H9 (cell line): ENCODE measurements at regions not wholly inside any gene's neighbourhood (a gene's known extent, or its start where the extent isn't known, plus 50 kb on each side); places are given as distances from the start of the nearest gene placed in this dataset.
A peak's percentile ranks its signal among the peaks of the same experiment; 100 is the strongest.

Experiments
- DNase-seq: peaks from one replicate; pipeline ENCODE4 v3.0.0-alpha.2; 2017
- H2AFZ ChIP-seq: one replicate; pipeline ENCODE4 v1.6.1; 2013; ENCODE audit warnings: mild to moderate bottlenecking, low read length, control low read depth, moderate library complexity
- H2AK5ac ChIP-seq: 2 replicates; pipeline ENCODE4 v1.6.1; 2013; ENCODE audit warnings: low read length, control low read depth, mixed read lengths; ENCODE audit not compliant: insufficient read length
- H2BK120ac ChIP-seq: one replicate; pipeline ENCODE4 v1.6.1; 2013; ENCODE audit warnings: low read depth, mild to moderate bottlenecking, low read length, control low read depth, inconsistent platforms; ENCODE audit not compliant: poor library complexity, severe bottlenecking
- H2BK12ac ChIP-seq: 2 replicates; pipeline ENCODE4 v1.6.1; 2013; ENCODE audit warnings: low read length, control low read depth, mixed read lengths, low read depth; ENCODE audit not compliant: insufficient read length
- H2BK15ac ChIP-seq: 2 replicates; pipeline ENCODE4 v1.6.1; 2013; ENCODE audit warnings: low read depth, low read length, control low read depth
- H2BK20ac ChIP-seq: one replicate; pipeline ENCODE4 v1.6.1; 2013; ENCODE audit warnings: low read depth, mild to moderate bottlenecking, low read length, control low read depth, inconsistent platforms; ENCODE audit not compliant: poor library complexity, severe bottlenecking
- H2BK5ac ChIP-seq: 2 replicates; pipeline ENCODE4 v1.6.1; 2013; ENCODE audit warnings: low read length, control low read depth, mixed read lengths; ENCODE audit not compliant: insufficient read length
- H3K14ac ChIP-seq: 2 replicates; pipeline ENCODE4 v1.6.1; 2013; ENCODE audit warnings: low read length, control low read depth; ENCODE audit not compliant: insufficient read depth
- H3K18ac ChIP-seq: 2 replicates; pipeline ENCODE4 v1.6.1; 2013; ENCODE audit warnings: low read depth, mild to moderate bottlenecking, mixed read lengths, low read length, control low read depth; ENCODE audit not compliant: insufficient read length
- H3K23ac ChIP-seq: 2 replicates; pipeline ENCODE4 v1.6.1; 2013; ENCODE audit warnings: low read length, control low read depth, mixed read lengths, low read depth; ENCODE audit not compliant: insufficient read length
- H3K23me2 ChIP-seq: 2 replicates; pipeline ENCODE4 v1.6.1; 2013; ENCODE audit warnings: low read depth, mild to moderate bottlenecking, mixed read lengths, low read length, control low read depth; ENCODE audit not compliant: insufficient read length, poor library complexity, severe bottlenecking
- H3K27ac ChIP-seq: 2 replicates; pipeline ENCODE4 v1.5.1; 2013; ENCODE audit warnings: low read length, control low read depth, mixed read lengths, low read depth; ENCODE audit not compliant: insufficient read length
- H3K27me3 ChIP-seq: 2 replicates; pipeline ENCODE4 v1.6.1; 2013; ENCODE audit warnings: low read length, control low read depth, inconsistent platforms; ENCODE audit not compliant: insufficient read depth
- H3K4ac ChIP-seq: 2 replicates; pipeline ENCODE4 v1.6.1; 2013; ENCODE audit warnings: low read depth, mild to moderate bottlenecking, control low read depth, inconsistent platforms, low read length, moderate library complexity
- H3K4me1 ChIP-seq: 2 replicates; pipeline ENCODE4 v1.6.1; 2013; ENCODE audit warnings: low read length, control low read depth, inconsistent platforms; ENCODE audit not compliant: insufficient read depth
- H3K4me2 ChIP-seq: 2 replicates; pipeline ENCODE4 v1.6.1; 2013; ENCODE audit warnings: low read length, control low read depth, mixed read lengths; ENCODE audit not compliant: insufficient read length, insufficient read depth
- H3K56ac ChIP-seq: 2 replicates; pipeline ENCODE4 v1.6.1; 2013; ENCODE audit warnings: low read depth, mild to moderate bottlenecking, mixed read lengths, low read length, control low read depth; ENCODE audit not compliant: insufficient read length
- H3K79me1 ChIP-seq: 2 replicates; pipeline ENCODE4 v1.6.1; 2013; ENCODE audit warnings: low read depth, mild to moderate bottlenecking, moderate library complexity, low read length, control low read depth, inconsistent platforms; ENCODE audit not compliant: insufficient read depth, poor library complexity, severe bottlenecking
- H3K79me2 ChIP-seq: 2 replicates; pipeline ENCODE4 v1.6.1; 2013; ENCODE audit warnings: low read length, control low read depth, inconsistent platforms; ENCODE audit not compliant: insufficient read depth
- H3K9ac ChIP-seq: 2 replicates; pipeline ENCODE4 v1.6.1; 2013; ENCODE audit warnings: low read length, control low read depth, mixed read lengths; ENCODE audit not compliant: insufficient read length; ENCODE audit errors: extremely low read depth
- H3K9me3 ChIP-seq: one replicate; pipeline ENCODE4 v1.6.1; 2013; ENCODE audit warnings: low read depth, low read length, inconsistent platforms; ENCODE audit not compliant: control insufficient read depth
- H3T11ph ChIP-seq: one replicate; pipeline ENCODE4 v1.6.1; 2013; ENCODE audit warnings: mild to moderate bottlenecking, low read length, control low read depth, inconsistent platforms
- H4K20me1 ChIP-seq: one replicate; pipeline ENCODE4 v1.6.1; 2013; ENCODE audit not compliant: control insufficient read depth, insufficient read length, insufficient read depth
- H4K5ac ChIP-seq: 2 replicates; pipeline ENCODE4 v1.6.1; 2013; ENCODE audit warnings: low read depth, mild to moderate bottlenecking, mixed read lengths, low read length, control low read depth; ENCODE audit not compliant: insufficient read length
- H4K8ac ChIP-seq: replicated peaks from 2 replicates; pipeline ENCODE4 v1.6.1; 2013; ENCODE audit warnings: low read length, control low read depth, mixed read lengths, low read depth; ENCODE audit not compliant: insufficient read length
- H4K91ac ChIP-seq: 2 replicates; pipeline ENCODE4 v1.6.1; 2013; ENCODE audit warnings: low read depth, mild to moderate bottlenecking, moderate library complexity, mixed read lengths, low read length, control low read depth; ENCODE audit not compliant: insufficient read length
- H3K27ac Mint-ChIP-seq, 3 experiments: 2 replicates in 2 of 3; 3 replicates in 1 of 3; pipeline ENCODE4 v1.8.0; 2020 to 2021; ENCODE audit warnings: mixed read lengths in 3 of 3, mild to moderate bottlenecking in 1 of 3, moderate library complexity in 1 of 3
- H3K27me3 Mint-ChIP-seq: 2 replicates; pipeline ENCODE4 v1.8.0; 2021; ENCODE audit warnings: low read depth, mild to moderate bottlenecking, moderate library complexity, mixed read lengths
- H3K36me3 Mint-ChIP-seq, 3 experiments: 2 replicates in 2 of 3; 3 replicates in 1 of 3; pipeline ENCODE4 v1.8.0; 2020 to 2021; ENCODE audit warnings: low read depth in 3 of 3, mixed read lengths in 3 of 3; ENCODE audit not compliant: insufficient read depth in 1 of 3
- H3K4me1 Mint-ChIP-seq, 2 experiments: 2 replicates each; pipeline ENCODE4 v1.8.0; 2020; ENCODE audit warnings: mixed read lengths in 2 of 2
- H3K4me3 Mint-ChIP-seq, 2 experiments: 2 replicates in 1 of 2; 3 replicates in 1 of 2; pipeline ENCODE4 v1.8.0; 2020 to 2021; ENCODE audit warnings: mild to moderate bottlenecking in 2 of 2, mixed read lengths in 2 of 2, moderate library complexity in 1 of 2
- H3K9me3 Mint-ChIP-seq, 2 experiments: 2 replicates in 1 of 2; 3 replicates in 1 of 2; pipeline ENCODE4 v1.8.0; 2020; ENCODE audit warnings: mild to moderate bottlenecking in 2 of 2, mixed read lengths in 2 of 2, moderate library complexity in 1 of 2
- WGBS: extraction: QIAGEN DNeasy Blood & Tissue Kit; methylation state at CpG from one replicate; pipeline ENCODE4 v1.1.7; 2013; ENCODE audit warnings: missing lambda C conversion rate, low lambda C conversion rate, mixed read lengths; ENCODE audit not compliant: insufficient read length; ENCODE audit errors: extremely low coverage; 5-methylcytosine and 5-hydroxymethylcytosine counted together
- TF ChIP-seq, protein P1 (sequence below): fragments of 200-600 bp; sonication (generic); conservative IDR thresholded peaks from 3 replicates; pipeline ENCODE4 v1.8.0; 2021; ENCODE audit warnings: antibody characterized with exemption, mild to moderate bottlenecking

DNA sequence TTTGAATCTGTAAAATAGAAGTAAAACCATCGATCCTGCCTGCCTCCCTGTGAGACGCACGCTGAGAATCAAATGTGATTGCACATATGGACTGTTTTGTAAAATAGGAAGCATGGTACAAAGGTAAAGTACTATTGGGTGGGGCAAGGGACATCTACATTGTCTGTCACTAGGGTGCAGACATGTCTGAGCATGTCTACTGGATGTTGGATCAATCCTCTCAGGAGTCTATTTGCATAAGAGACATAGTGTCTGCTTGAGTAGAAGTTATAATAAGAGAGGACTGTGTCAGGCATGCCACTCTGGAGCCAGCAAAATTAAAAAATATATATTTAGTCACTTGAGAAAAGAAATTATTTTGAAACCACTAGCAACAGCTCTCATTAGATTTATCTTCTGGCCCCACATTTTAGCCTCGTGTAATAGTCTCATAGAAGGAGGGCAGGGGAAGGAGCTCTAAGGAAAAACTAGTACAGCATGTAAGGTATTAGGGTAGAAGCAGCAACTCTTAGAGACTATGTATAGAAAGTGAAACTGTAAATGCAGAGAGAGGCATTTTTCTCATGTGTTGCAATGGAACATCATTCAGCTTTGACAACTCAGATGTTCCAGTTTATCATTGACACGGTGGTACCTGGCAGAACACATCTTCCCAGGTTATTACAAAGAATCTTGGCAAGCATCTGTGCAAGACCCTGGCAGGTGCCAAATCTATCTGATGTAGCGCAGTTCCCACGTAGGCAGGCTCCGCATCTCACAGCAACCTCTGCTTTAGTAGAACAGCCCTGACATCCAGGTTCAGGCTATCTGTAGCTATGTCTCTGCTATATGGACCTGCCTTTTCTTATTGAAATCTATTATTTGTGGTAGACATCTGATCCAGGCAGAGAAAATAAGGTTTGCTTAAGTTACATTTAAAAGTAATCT is 85.2 kb upstream of the CHL1 start:
- H3K4me3 Mint-ChIP-seq, result no peak overlapping the region
- no peak overlapping the region for H2AK5ac ChIP-seq
- no peaks in the 10 kb centered on the region for H4K20me1 ChIP-seq
- H3T11ph ChIP-seq, result no peak overlapping the region
- no peaks in the 10 kb centered on the region for H3K23me2 ChIP-seq
- no peak overlapping the region for H4K91ac ChIP-seq
- no peak overlapping the region for H2BK120ac ChIP-seq
- no peak overlapping the region for H2AFZ ChIP-seq
- H3K4me1 Mint-ChIP-seq, result peaks cover 14 to 22% of the 10 kb centered on the region in 2 experiments
- H3K4ac ChIP-seq, result no peak overlapping the region; the same call in 1 of the 2 replicates
- no CpG with 5 or more reads among the region's 8 CpGs for WGBS
- peak overlapping the region in 1 of 3 experiments; percentile 85; a peak in 2 of 7 replicates for H3K27ac Mint-ChIP-seq
- 0 out of 2 replicates have a peak overlapping the region, but pooled peaks have one; percentile 35 for H3K14ac ChIP-seq
- no peak overlapping the region for H4K8ac ChIP-seq
- H3K27me3 ChIP-seq, result no peaks in the 10 kb centered on the region
- no peaks in the 10 kb centered on the region for H3K79me1 ChIP-seq
- H4K5ac ChIP-seq, result no peak overlapping the region
- no peaks in the 10 kb centered on the region; a peak in 1 of 5 replicates for H3K9me3 Mint-ChIP-seq
- H3K79me2 ChIP-seq, result no peaks in the 10 kb centered on the region
- DNase-seq, result no peak
- no peaks in the 10 kb centered on the region for H3K9me3 ChIP-seq
- no peak overlapping the region for H3K56ac ChIP-seq
- no peaks in the 10 kb centered on the region; the same call in 1 of the 2 replicates for H3K4me1 ChIP-seq
- no peak overlapping the region for H3K4me2 ChIP-seq
- H2BK20ac ChIP-seq, result no peak overlapping the region
- H2BK5ac ChIP-seq, result no peak overlapping the region
- no peak overlapping the region for H3K9ac ChIP-seq
- H2BK12ac ChIP-seq, result no peak overlapping the region
- H3K27me3 Mint-ChIP-seq, result peaks cover 2% of the 10 kb centered on the region; the same call in 1 of the 2 replicates
- TF ChIP-seq, protein P1, sequence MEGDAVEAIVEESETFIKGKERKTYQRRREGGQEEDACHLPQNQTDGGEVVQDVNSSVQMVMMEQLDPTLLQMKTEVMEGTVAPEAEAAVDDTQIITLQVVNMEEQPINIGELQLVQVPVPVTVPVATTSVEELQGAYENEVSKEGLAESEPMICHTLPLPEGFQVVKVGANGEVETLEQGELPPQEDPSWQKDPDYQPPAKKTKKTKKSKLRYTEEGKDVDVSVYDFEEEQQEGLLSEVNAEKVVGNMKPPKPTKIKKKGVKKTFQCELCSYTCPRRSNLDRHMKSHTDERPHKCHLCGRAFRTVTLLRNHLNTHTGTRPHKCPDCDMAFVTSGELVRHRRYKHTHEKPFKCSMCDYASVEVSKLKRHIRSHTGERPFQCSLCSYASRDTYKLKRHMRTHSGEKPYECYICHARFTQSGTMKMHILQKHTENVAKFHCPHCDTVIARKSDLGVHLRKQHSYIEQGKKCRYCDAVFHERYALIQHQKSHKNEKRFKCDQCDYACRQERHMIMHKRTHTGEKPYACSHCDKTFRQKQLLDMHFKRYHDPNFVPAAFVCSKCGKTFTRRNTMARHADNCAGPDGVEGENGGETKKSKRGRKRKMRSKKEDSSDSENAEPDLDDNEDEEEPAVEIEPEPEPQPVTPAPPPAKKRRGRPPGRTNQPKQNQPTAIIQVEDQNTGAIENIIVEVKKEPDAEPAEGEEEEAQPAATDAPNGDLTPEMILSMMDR, result no peak
- H2BK15ac ChIP-seq, result no peak overlapping the region
- H3K23ac ChIP-seq, result no peak overlapping the region
- H3K18ac ChIP-seq, result no peak overlapping the region
- H3K27ac ChIP-seq, result no peak overlapping the region
- peaks cover 0 to 4% (median 0%) of the 10 kb centered on the region in 3 experiments; a peak in 3 of 7 replicates for H3K36me3 Mint-ChIP-seq
